H9 (cell line): ENCODE measurements at regions not wholly inside any gene's neighbourhood (a gene's known extent, or its start where the extent isn't known, plus 50 kb on each side); places are given as distances from the start of the nearest gene placed in this dataset.

Experiments
- DNase-seq: peaks from one replicate; pipeline ENCODE4 v3.0.0-alpha.2; 2017
- H2AFZ ChIP-seq: one replicate; pipeline ENCODE4 v1.6.1; 2013; ENCODE audit warnings: mild to moderate bottlenecking, low read length, control low read depth, moderate library complexity
- H2AK5ac ChIP-seq: 2 replicates; pipeline ENCODE4 v1.6.1; 2013; ENCODE audit warnings: low read length, control low read depth, mixed read lengths; ENCODE audit not compliant: insufficient read length
- H2BK120ac ChIP-seq: one replicate; pipeline ENCODE4 v1.6.1; 2013; ENCODE audit warnings: low read depth, mild to moderate bottlenecking, low read length, control low read depth, inconsistent platforms; ENCODE audit not compliant: poor library complexity, severe bottlenecking
- H2BK12ac ChIP-seq: 2 replicates; pipeline ENCODE4 v1.6.1; 2013; ENCODE audit warnings: low read length, control low read depth, mixed read lengths, low read depth; ENCODE audit not compliant: insufficient read length
- H2BK15ac ChIP-seq: 2 replicates; pipeline ENCODE4 v1.6.1; 2013; ENCODE audit warnings: low read depth, low read length, control low read depth
- H2BK20ac ChIP-seq: one replicate; pipeline ENCODE4 v1.6.1; 2013; ENCODE audit warnings: low read depth, mild to moderate bottlenecking, low read length, control low read depth, inconsistent platforms; ENCODE audit not compliant: poor library complexity, severe bottlenecking
- H2BK5ac ChIP-seq: 2 replicates; pipeline ENCODE4 v1.6.1; 2013; ENCODE audit warnings: low read length, control low read depth, mixed read lengths; ENCODE audit not compliant: insufficient read length
- H3K14ac ChIP-seq: 2 replicates; pipeline ENCODE4 v1.6.1; 2013; ENCODE audit warnings: low read length, control low read depth; ENCODE audit not compliant: insufficient read depth
- H3K18ac ChIP-seq: 2 replicates; pipeline ENCODE4 v1.6.1; 2013; ENCODE audit warnings: low read depth, mild to moderate bottlenecking, mixed read lengths, low read length, control low read depth; ENCODE audit not compliant: insufficient read length
- H3K23ac ChIP-seq: 2 replicates; pipeline ENCODE4 v1.6.1; 2013; ENCODE audit warnings: low read length, control low read depth, mixed read lengths, low read depth; ENCODE audit not compliant: insufficient read length
- H3K23me2 ChIP-seq: 2 replicates; pipeline ENCODE4 v1.6.1; 2013; ENCODE audit warnings: low read depth, mild to moderate bottlenecking, mixed read lengths, low read length, control low read depth; ENCODE audit not compliant: insufficient read length, poor library complexity, severe bottlenecking
- H3K27ac ChIP-seq: 2 replicates; pipeline ENCODE4 v1.5.1; 2013; ENCODE audit warnings: low read length, control low read depth, mixed read lengths, low read depth; ENCODE audit not compliant: insufficient read length
- H3K27me3 ChIP-seq: 2 replicates; pipeline ENCODE4 v1.6.1; 2013; ENCODE audit warnings: low read length, control low read depth, inconsistent platforms; ENCODE audit not compliant: insufficient read depth
- H3K4ac ChIP-seq: 2 replicates; pipeline ENCODE4 v1.6.1; 2013; ENCODE audit warnings: low read depth, mild to moderate bottlenecking, control low read depth, inconsistent platforms, low read length, moderate library complexity
- H3K4me1 ChIP-seq: 2 replicates; pipeline ENCODE4 v1.6.1; 2013; ENCODE audit warnings: low read length, control low read depth, inconsistent platforms; ENCODE audit not compliant: insufficient read depth
- H3K4me2 ChIP-seq: 2 replicates; pipeline ENCODE4 v1.6.1; 2013; ENCODE audit warnings: low read length, control low read depth, mixed read lengths; ENCODE audit not compliant: insufficient read length, insufficient read depth
- H3K56ac ChIP-seq: 2 replicates; pipeline ENCODE4 v1.6.1; 2013; ENCODE audit warnings: low read depth, mild to moderate bottlenecking, mixed read lengths, low read length, control low read depth; ENCODE audit not compliant: insufficient read length
- H3K79me1 ChIP-seq: 2 replicates; pipeline ENCODE4 v1.6.1; 2013; ENCODE audit warnings: low read depth, mild to moderate bottlenecking, moderate library complexity, low read length, control low read depth, inconsistent platforms; ENCODE audit not compliant: insufficient read depth, poor library complexity, severe bottlenecking
- H3K79me2 ChIP-seq: 2 replicates; pipeline ENCODE4 v1.6.1; 2013; ENCODE audit warnings: low read length, control low read depth, inconsistent platforms; ENCODE audit not compliant: insufficient read depth
- H3K9ac ChIP-seq: 2 replicates; pipeline ENCODE4 v1.6.1; 2013; ENCODE audit warnings: low read length, control low read depth, mixed read lengths; ENCODE audit not compliant: insufficient read length; ENCODE audit errors: extremely low read depth
- H3K9me3 ChIP-seq: one replicate; pipeline ENCODE4 v1.6.1; 2013; ENCODE audit warnings: low read depth, low read length, inconsistent platforms; ENCODE audit not compliant: control insufficient read depth
- H3T11ph ChIP-seq: one replicate; pipeline ENCODE4 v1.6.1; 2013; ENCODE audit warnings: mild to moderate bottlenecking, low read length, control low read depth, inconsistent platforms
- H4K20me1 ChIP-seq: one replicate; pipeline ENCODE4 v1.6.1; 2013; ENCODE audit not compliant: control insufficient read depth, insufficient read length, insufficient read depth
- H4K5ac ChIP-seq: 2 replicates; pipeline ENCODE4 v1.6.1; 2013; ENCODE audit warnings: low read depth, mild to moderate bottlenecking, mixed read lengths, low read length, control low read depth; ENCODE audit not compliant: insufficient read length
- H4K8ac ChIP-seq: replicated peaks from 2 replicates; pipeline ENCODE4 v1.6.1; 2013; ENCODE audit warnings: low read length, control low read depth, mixed read lengths, low read depth; ENCODE audit not compliant: insufficient read length
- H4K91ac ChIP-seq: 2 replicates; pipeline ENCODE4 v1.6.1; 2013; ENCODE audit warnings: low read depth, mild to moderate bottlenecking, moderate library complexity, mixed read lengths, low read length, control low read depth; ENCODE audit not compliant: insufficient read length
- H3K27ac Mint-ChIP-seq, 3 experiments: 2 replicates in 2 of 3; 3 replicates in 1 of 3; pipeline ENCODE4 v1.8.0; 2020 to 2021; ENCODE audit warnings: mixed read lengths in 3 of 3, mild to moderate bottlenecking in 1 of 3, moderate library complexity in 1 of 3
- H3K27me3 Mint-ChIP-seq: 2 replicates; pipeline ENCODE4 v1.8.0; 2021; ENCODE audit warnings: low read depth, mild to moderate bottlenecking, moderate library complexity, mixed read lengths
- H3K36me3 Mint-ChIP-seq, 3 experiments: 2 replicates in 2 of 3; 3 replicates in 1 of 3; pipeline ENCODE4 v1.8.0; 2020 to 2021; ENCODE audit warnings: low read depth in 3 of 3, mixed read lengths in 3 of 3; ENCODE audit not compliant: insufficient read depth in 1 of 3
- H3K4me1 Mint-ChIP-seq, 2 experiments: 2 replicates each; pipeline ENCODE4 v1.8.0; 2020; ENCODE audit warnings: mixed read lengths in 2 of 2
- H3K4me3 Mint-ChIP-seq, 2 experiments: 2 replicates in 1 of 2; 3 replicates in 1 of 2; pipeline ENCODE4 v1.8.0; 2020 to 2021; ENCODE audit warnings: mild to moderate bottlenecking in 2 of 2, mixed read lengths in 2 of 2, moderate library complexity in 1 of 2
- H3K9me3 Mint-ChIP-seq, 2 experiments: 2 replicates in 1 of 2; 3 replicates in 1 of 2; pipeline ENCODE4 v1.8.0; 2020; ENCODE audit warnings: mild to moderate bottlenecking in 2 of 2, mixed read lengths in 2 of 2, moderate library complexity in 1 of 2
- CTCF ChIP-seq: fragments of 200-600 bp; sonication (generic); conservative IDR thresholded peaks from 3 replicates; pipeline ENCODE4 v1.8.0; 2021; ENCODE audit warnings: antibody characterized with exemption, mild to moderate bottlenecking
- WGBS: extraction: QIAGEN DNeasy Blood & Tissue Kit; methylation state at CpG from one replicate; pipeline ENCODE4 v1.1.7; 2013; ENCODE audit warnings: missing lambda C conversion rate, low lambda C conversion rate, mixed read lengths; ENCODE audit not compliant: insufficient read length; ENCODE audit errors: extremely low coverage; 5-methylcytosine and 5-hydroxymethylcytosine counted together

DNA sequence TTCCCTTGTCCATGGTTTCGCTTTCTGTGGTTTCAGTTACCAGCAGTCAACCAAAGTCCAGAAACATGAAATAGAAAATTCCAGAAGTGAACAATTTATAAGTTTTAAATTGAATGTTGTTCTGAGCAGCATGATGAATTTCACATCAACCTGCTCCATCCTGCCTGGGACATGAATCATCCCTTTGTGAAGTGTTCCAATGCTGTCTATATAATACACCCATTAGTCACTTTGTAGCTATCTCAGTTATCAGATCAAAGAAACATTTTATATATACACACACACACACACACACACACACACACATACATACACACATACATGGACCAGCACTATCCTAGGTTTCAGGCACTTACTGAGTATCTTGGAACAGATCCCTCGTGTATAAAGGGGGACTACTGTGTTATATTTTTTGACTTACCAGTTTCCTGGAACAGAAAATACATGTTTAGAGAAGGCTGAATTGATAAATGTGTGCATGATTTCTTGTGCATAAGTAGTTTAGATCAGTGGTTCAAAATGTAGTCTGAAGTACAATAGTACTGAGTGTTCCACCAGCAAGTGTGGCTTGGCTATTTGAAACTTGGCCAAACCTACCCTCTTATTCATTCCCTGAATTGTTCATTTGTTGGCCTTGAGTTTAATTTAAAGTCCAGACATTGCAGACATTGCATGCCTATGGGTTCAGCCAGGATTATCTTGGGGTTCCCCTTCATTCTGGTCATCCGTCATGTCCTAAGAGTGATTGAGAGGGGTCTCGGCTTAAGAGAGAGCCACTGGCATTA, 510.0 kb downstream of the GADD45G start:
- Histone ChIP-seq H4K20me1 (no peaks in the 10 kb centered on the region), H3K4ac (no peak overlapping the region), H3K9ac (no peak overlapping the region), H3K56ac (no peak overlapping the region), H3K14ac (no peak overlapping the region), H3K79me1 (no peaks in the 10 kb centered on the region), H3T11ph (no peak overlapping the region), H4K8ac (no peak overlapping the region), H2BK20ac (no peak overlapping the region), H2BK5ac (no peak overlapping the region), H2BK120ac (no peak overlapping the region), H3K9me3 (no peaks in the 10 kb centered on the region), H3K18ac (no peak overlapping the region), H3K27me3 (no peaks in the 10 kb centered on the region), H3K27ac (no peak overlapping the region), H3K23ac (no peak overlapping the region), H4K5ac (no peak overlapping the region), H3K4me2 (no peak overlapping the region), H3K4me1 (no peaks in the 10 kb centered on the region), H4K91ac (no peak overlapping the region), H2BK12ac (no peak overlapping the region), H2BK15ac (no peak overlapping the region), H2AK5ac (no peak overlapping the region), H3K79me2 (no peaks in the 10 kb centered on the region), H2AFZ (no peak overlapping the region), H3K23me2 (no peaks in the 10 kb centered on the region)
- TF ChIP-seq CTCF: no peak
- H3K27ac Mint-ChIP-seq: no peak overlapping the region
- no peak for DNase-seq
- peaks cover 7% of the 10 kb centered on the region for H3K27me3 Mint-ChIP-seq
- H3K4me1 Mint-ChIP-seq: no peaks in the 10 kb centered on the region
- no peak overlapping the region for H3K4me3 Mint-ChIP-seq
- no CpG with 5 or more reads among the region's 4 CpGs for WGBS
- no peaks in the 10 kb centered on the region for H3K36me3 Mint-ChIP-seq
- peaks cover 0 to 3% of the 10 kb centered on the region in 2 experiments; a peak in 2 of 5 replicates for H3K9me3 Mint-ChIP-seq
